Activated CD4-positive, alpha-beta T cell treated with anti-CD3 and anti-CD28 coated beads, Interleukin-2, Interleukin-6, amounts not matched to agents 100 ng/mL and 50 ng/mL, durations not matched to agents 16 hours and 8 hours (primary cell): ENCODE measurements at regions not wholly inside any gene's neighbourhood (a gene's known extent, or its start where the extent isn't known, plus 50 kb on each side); places are given as distances from the start of the nearest gene placed in this dataset.

ENCODE experiments used
- DNase-seq: peaks from one replicate; pipeline ENCODE4 v3.0.0-alpha.2; 2020

GRCh38 chr2:81583311-81584108 is 1279.0 kb upstream of the LRRTM1 start:
- no peak for DNase-seq

- no peak for DNase-seq
Observed at GRCh38 chr2:81576713-81577112, 1272.2 kb upstream of the LRRTM1 start.

- no peak for DNase-seq
Observed at GRCh38 chr2:81551040-81551634, 1246.6 kb upstream of the LRRTM1 start.

- DNase-seq: no peak
Observed at GRCh38 chr2:81550277-81550676, 1245.7 kb upstream of the LRRTM1 start.

- no peak for DNase-seq
Observed at GRCh38 chr2:81549646-81550045, 1245.1 kb upstream of the LRRTM1 start.

GRCh38 chr2:81545626-81546025 is 1241.1 kb upstream of the LRRTM1 start:
- no peak for DNase-seq

GRCh38 chr2:81542119-81542518 is 1237.6 kb upstream of the LRRTM1 start:
- DNase-seq: no peak

- DNase-seq: no peak
Observed at GRCh38 chr2:81529944-81530343, 1225.4 kb upstream of the LRRTM1 start.

GRCh38 chr2:81528852-81529480 is 1224.4 kb upstream of the LRRTM1 start:
- DNase-seq: no peak

- no peak for DNase-seq
Observed at GRCh38 chr2:81523344-81523743, 1218.8 kb upstream of the LRRTM1 start.

GRCh38 chr2:81513328-81513727 is 1208.8 kb upstream of the LRRTM1 start:
- DNase-seq: no peak

- no peak for DNase-seq
Observed at GRCh38 chr2:81505586-81505985, 1201.0 kb upstream of the LRRTM1 start.

- DNase-seq: no peak
Observed at GRCh38 chr2:81495556-81495955, 1191.0 kb upstream of the LRRTM1 start.

GRCh38 chr2:81483254-81483653 is 1178.7 kb upstream of the LRRTM1 start:
- no peak for DNase-seq

- no peak for DNase-seq
Observed at GRCh38 chr2:81481994-81482368, 1177.4 kb upstream of the LRRTM1 start.

GRCh38 chr2:81481242-81481993 is 1176.9 kb upstream of the LRRTM1 start:
- DNase-seq: no peak

- DNase-seq: no peak
Observed at GRCh38 chr2:81467096-81467495, 1162.5 kb upstream of the LRRTM1 start.

- no peak for DNase-seq
Observed at GRCh38 chr2:81462420-81462819, 1157.9 kb upstream of the LRRTM1 start.

- no peak for DNase-seq
Observed at GRCh38 chr2:81445176-81445575, 1140.6 kb upstream of the LRRTM1 start.

GRCh38 chr2:81437456-81438000 is 1133.0 kb upstream of the LRRTM1 start:
- DNase-seq: no peak

GRCh38 chr2:81436256-81436655 is 1131.7 kb upstream of the LRRTM1 start:
- DNase-seq: no peak

- DNase-seq: no peak
Observed at GRCh38 chr2:81412681-81413080, 1108.1 kb upstream of the LRRTM1 start.

- DNase-seq: no peak
Observed at GRCh38 chr2:81403508-81403907, 1099.0 kb upstream of the LRRTM1 start.
